Hepatocyte (in vitro differentiated cells): ENCODE measurements at regions not wholly inside any gene's neighbourhood (a gene's known extent, or its start where the extent isn't known, plus 50 kb on each side); places are given as distances from the start of the nearest gene placed in this dataset.
A peak's percentile ranks its signal among the peaks of the same experiment; 100 is the strongest.

ENCODE experiments used
- DNase-seq: peaks from one replicate; pipeline ENCODE4 v3.0.0-alpha.2; 2016; ENCODE audit warnings: low spot score
- H2AFZ ChIP-seq: fragments of 200-600 bp; sonication (generic); 2 replicates; pipeline ENCODE4 v1.6.0; 2016; ENCODE audit warnings: antibody characterized with exemption, mild to moderate bottlenecking
- H3K27ac ChIP-seq: fragments of 200-600 bp; sonication (generic); 2 replicates; pipeline ENCODE4 v1.5.1; 2016; ENCODE audit warnings: mild to moderate bottlenecking
- H3K27me3 ChIP-seq: fragments of 200-600 bp; sonication (generic); 2 replicates; pipeline ENCODE4 v1.6.1; 2016
- H3K36me3 ChIP-seq: fragments of 200-600 bp; sonication (generic); replicated peaks from 2 replicates; pipeline ENCODE4 v1.5.1; 2016; ENCODE audit warnings: low read depth; ENCODE audit not compliant: insufficient read depth
- H3K4me1 ChIP-seq: fragments of 200-600 bp; sonication (generic); 2 replicates; pipeline ENCODE4 v1.5.1; 2016; ENCODE audit warnings: mild to moderate bottlenecking, moderate library complexity; ENCODE audit not compliant: insufficient read depth
- H3K4me2 ChIP-seq: fragments of 200-600 bp; sonication (generic); 2 replicates; pipeline ENCODE4 v1.6.0; 2016
- H3K4me3 ChIP-seq: fragments of 200-600 bp; sonication (generic); 2 replicates; pipeline ENCODE4 v1.5.1; 2016; ENCODE audit warnings: mild to moderate bottlenecking
- H3K79me2 ChIP-seq: fragments of 200-600 bp; sonication (generic); 2 replicates; pipeline ENCODE4 v1.6.0; 2017; ENCODE audit warnings: mild to moderate bottlenecking
- H3K9me2 ChIP-seq: fragments of 200-600 bp; sonication (generic); replicated peaks from 2 replicates; pipeline ENCODE4 v1.6.0; 2017; ENCODE audit warnings: mild to moderate bottlenecking; ENCODE audit not compliant: insufficient read depth
- H3K9me3 ChIP-seq: fragments of 200-600 bp; sonication (generic); 2 replicates; pipeline ENCODE4 v1.5.1; 2016; ENCODE audit warnings: low read depth, mild to moderate bottlenecking
- H4K20me1 ChIP-seq: fragments of 200-600 bp; sonication (generic); 2 replicates; pipeline ENCODE4 v1.6.0; 2016; ENCODE audit warnings: mild to moderate bottlenecking; ENCODE audit not compliant: insufficient read depth, poor library complexity, severe bottlenecking
- EZH2 ChIP-seq: fragments of 200-600 bp; sonication (generic); IDR thresholded peaks from 2 replicates; pipeline ENCODE4 v1.6.1; 2016; ENCODE audit warnings: antibody characterized with exemption, mild to moderate bottlenecking, borderline replicate concordance
- EZH2phosphoT487 ChIP-seq: fragments of 200-600 bp; sonication (generic); IDR thresholded peaks from one replicate; pipeline ENCODE4 v1.6.1; 2018; ENCODE audit warnings: antibody characterized with exemption, mild to moderate bottlenecking, low read depth, moderate library complexity; ENCODE audit not compliant: unreplicated experiment, severe bottlenecking
- WGBS: methylation state at CpG from one replicate; pipeline ENCODE4 v1.1.6; 2016; ENCODE audit warnings: low lambda C conversion rate; ENCODE audit errors: missing lambda C conversion rate; 5-methylcytosine and 5-hydroxymethylcytosine counted together
- TF ChIP-seq, protein P1 (sequence below): fragments of 200-600 bp; sonication (generic); IDR thresholded peaks from 2 replicates; pipeline ENCODE4 v1.5.1; 2016; ENCODE audit warnings: antibody characterized with exemption, mild to moderate bottlenecking; ENCODE audit not compliant: poor library complexity

DNA sequence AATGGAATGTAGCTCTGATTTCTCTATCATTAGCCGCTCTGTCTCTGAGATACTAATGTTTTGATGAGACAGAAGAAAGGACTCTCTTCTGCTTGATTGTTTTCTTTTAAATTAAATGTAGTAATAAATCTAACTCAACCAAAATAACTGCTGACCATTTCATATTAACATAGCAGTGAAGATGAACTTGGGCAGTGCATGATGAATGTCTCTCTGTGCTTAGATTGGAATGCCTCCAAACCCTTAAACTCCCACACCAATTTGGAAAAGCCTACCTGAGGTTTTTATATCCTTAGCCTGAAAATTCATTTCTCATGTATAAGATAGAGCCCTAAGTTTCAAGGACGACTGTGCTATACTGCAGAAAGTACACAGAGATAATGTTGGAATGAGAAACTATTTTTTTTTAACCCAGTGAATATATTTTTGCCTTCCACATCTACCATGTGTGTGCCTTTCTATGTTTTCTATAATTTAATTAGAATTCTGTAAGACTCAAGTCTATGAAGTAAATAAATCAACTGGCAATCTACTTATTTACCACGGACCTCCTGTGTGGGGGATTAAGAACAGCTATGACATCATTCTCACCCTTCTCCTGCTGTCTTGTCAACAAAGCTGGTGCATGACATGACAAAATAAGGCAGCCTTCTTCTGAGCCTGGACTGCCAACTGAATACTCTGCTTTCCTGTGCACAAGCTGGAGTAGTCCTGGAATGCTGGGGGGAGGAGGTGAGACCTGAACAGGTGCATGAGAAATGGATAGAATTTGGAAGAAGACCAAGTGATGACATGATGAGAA, 155.5 kb downstream of the FGF9 start:
- no peaks in the 10 kb centered on the region for H3K36me3 ChIP-seq
- H3K79me2 ChIP-seq: no peaks in the 10 kb centered on the region
- peaks cover 15% of the 10 kb centered on the region for H3K4me1 ChIP-seq
- H2AFZ ChIP-seq: no peak overlapping the region
- TF ChIP-seq EZH2phosphoT487 (no peak), EZH2 (no peak)
- TF ChIP-seq, protein P1, sequence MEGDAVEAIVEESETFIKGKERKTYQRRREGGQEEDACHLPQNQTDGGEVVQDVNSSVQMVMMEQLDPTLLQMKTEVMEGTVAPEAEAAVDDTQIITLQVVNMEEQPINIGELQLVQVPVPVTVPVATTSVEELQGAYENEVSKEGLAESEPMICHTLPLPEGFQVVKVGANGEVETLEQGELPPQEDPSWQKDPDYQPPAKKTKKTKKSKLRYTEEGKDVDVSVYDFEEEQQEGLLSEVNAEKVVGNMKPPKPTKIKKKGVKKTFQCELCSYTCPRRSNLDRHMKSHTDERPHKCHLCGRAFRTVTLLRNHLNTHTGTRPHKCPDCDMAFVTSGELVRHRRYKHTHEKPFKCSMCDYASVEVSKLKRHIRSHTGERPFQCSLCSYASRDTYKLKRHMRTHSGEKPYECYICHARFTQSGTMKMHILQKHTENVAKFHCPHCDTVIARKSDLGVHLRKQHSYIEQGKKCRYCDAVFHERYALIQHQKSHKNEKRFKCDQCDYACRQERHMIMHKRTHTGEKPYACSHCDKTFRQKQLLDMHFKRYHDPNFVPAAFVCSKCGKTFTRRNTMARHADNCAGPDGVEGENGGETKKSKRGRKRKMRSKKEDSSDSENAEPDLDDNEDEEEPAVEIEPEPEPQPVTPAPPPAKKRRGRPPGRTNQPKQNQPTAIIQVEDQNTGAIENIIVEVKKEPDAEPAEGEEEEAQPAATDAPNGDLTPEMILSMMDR: no peak
- peak overlapping the region; percentile 70 for H3K27ac ChIP-seq
- 45% methylated on average over 3 of the region's 3 CpGs for WGBS
- H3K4me2 ChIP-seq: peak overlapping the region; percentile 24
- no peaks in the 10 kb centered on the region for H3K9me3 ChIP-seq
- no peaks in the 10 kb centered on the region for H3K9me2 ChIP-seq
- no peak overlapping the region for H3K4me3 ChIP-seq
- no peaks in the 10 kb centered on the region for H4K20me1 ChIP-seq
- no peaks in the 10 kb centered on the region for H3K27me3 ChIP-seq
- DNase-seq: no peak

DNA sequence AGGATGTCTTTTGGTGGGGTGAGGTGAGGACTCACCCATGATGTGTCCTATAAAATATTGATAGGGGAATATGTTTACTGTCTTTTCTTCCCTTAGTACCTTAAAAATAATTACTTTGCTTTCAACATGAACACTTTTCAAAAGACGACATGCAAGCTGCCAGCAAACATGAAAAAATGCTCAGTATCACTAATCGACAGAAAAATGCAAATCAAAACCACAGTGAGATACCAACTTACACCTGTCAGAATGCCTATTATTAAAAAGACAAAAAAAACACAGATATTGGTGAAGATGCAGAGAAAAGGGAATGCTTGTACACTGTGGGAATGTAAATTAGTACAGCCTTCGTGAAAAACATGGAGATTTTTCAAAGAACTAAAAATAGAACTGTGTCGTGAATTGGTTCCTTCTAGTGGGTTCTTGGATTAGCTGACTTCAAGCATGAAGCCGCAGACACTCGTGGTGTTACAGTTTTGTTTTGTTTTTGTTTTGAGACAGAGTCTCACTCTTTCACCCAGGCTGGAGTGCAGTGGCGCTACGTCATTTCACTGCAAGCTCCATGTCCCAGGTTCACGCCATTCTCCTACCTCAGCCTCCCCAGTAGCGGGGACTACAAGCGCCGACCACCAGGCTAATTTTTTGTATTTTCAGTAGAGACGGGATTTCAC, 160.9 kb downstream of the FGF9 start:
- Histone ChIP-seq H2AFZ (no peak overlapping the region), H3K9me2 (no peaks in the 10 kb centered on the region), H3K79me2 (no peaks in the 10 kb centered on the region), H4K20me1 (no peaks in the 10 kb centered on the region), H3K4me3 (no peak overlapping the region), H3K9me3 (no peaks in the 10 kb centered on the region), H3K4me1 (peaks cover under 1% of the 10 kb centered on the region), H3K27ac (no peak overlapping the region), H3K36me3 (no peaks in the 10 kb centered on the region), H3K27me3 (no peaks in the 10 kb centered on the region), H3K4me2 (no peak overlapping the region)
- 94% methylated on average over 13 of the region's 13 CpGs for WGBS
- DNase-seq: no peak
- TF ChIP-seq, protein P1: no peak
- no peak for TF ChIP-seq EZH2
- TF ChIP-seq EZH2phosphoT487: no peak

DNA sequence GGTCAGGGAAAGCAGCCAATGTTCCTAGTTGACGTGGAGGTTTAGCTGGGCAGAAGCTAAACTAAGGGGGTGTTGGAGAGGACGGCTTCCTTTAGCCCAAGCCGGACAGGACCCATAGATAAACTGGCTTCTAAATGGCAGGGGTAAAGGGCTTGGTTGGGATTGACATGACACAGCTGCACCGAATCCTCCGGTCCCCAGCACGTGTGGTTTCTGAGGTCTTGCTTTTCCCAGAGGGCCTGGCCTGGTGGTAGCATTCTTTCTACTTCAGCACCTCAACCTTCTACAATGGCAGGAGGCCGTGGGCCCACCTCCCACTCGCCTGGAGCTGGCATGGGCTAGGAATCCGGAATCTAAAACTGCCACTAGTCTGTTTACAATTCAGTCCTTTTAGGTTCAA, 163.0 kb downstream of the FGF9 start:
- DNase-seq: no peak
- Histone ChIP-seq H3K36me3 (no peaks in the 10 kb centered on the region), H3K4me1 (peaks cover 4% of the 10 kb centered on the region), H3K4me3 (no peak overlapping the region), H3K9me2 (no peaks in the 10 kb centered on the region), H3K4me2 (no peak overlapping the region), H3K27me3 (no peaks in the 10 kb centered on the region), H2AFZ (no peak overlapping the region), H4K20me1 (no peaks in the 10 kb centered on the region), H3K27ac (no peak overlapping the region), H3K9me3 (no peaks in the 10 kb centered on the region), H3K79me2 (no peaks in the 10 kb centered on the region)
- WGBS: 77% methylated on average over 9 of the region's 9 CpGs
- TF ChIP-seq, protein P1: no peak
- no peak for TF ChIP-seq EZH2phosphoT487
- no peak for TF ChIP-seq EZH2
